ENCODE measurements at regions not wholly inside any gene's neighbourhood (a gene's known extent, or its start where the extent isn't known, plus 50 kb on each side); places are given as distances from the start of the nearest gene placed in this dataset.

GRCh38 chr5:94094793-94095441 lies 353.5 kb upstream of the POU5F2 start:
- Histone ChIP-seq H3K79me1 (ENCODE audit: low read depth in 1 of 2, low read length in 2 of 2) (peaks cover 1 to 17% of the 10 kb centered on the region in 2 experiments; a peak in 2 of 4 replicates), H3K23ac (ENCODE audit: low read depth, low read length) (no peak overlapping the region), H3K4me2 (ENCODE audit: low read depth, low read length) (no peak overlapping the region), H3K36me3 (ENCODE audit: control insufficient read depth, insufficient read depth, low read length) (no peaks in the 10 kb centered on the region), H3K9ac (ENCODE audit: low read depth, low read length) (no peak overlapping the region), H3K9me1 (ENCODE audit: insufficient read depth, low read length) (no peaks in the 10 kb centered on the region), H4K8ac (ENCODE audit: low read depth in 2 of 2, low read length in 2 of 2) (no peak overlapping the region), H3K18ac (ENCODE audit: low read depth, low read length) (no peak overlapping the region), H2BK120ac (ENCODE audit: low read depth, low read length) (no peak overlapping the region), H3K4ac (ENCODE audit: low read depth, low read length) (no peak overlapping the region), H3K9me3 (ENCODE audit: control insufficient read depth, insufficient read depth, low read length) (no peaks in the 10 kb centered on the region), H2BK5ac (ENCODE audit: low read depth, low read length, poor library complexity, severe bottlenecking) (no peak overlapping the region), H4K5ac (ENCODE audit: low read depth, low read length) (no peak overlapping the region), H2BK20ac (ENCODE audit: low read depth, low read length) (no peak overlapping the region), H2AFZ (replicated peaks; ENCODE audit: low read length, poor library complexity) (no peak overlapping the region), H3K4me3 (ENCODE audit: insufficient read depth, low read depth, low read length) (no peak overlapping the region), H3K27me3 (ENCODE audit: control insufficient read depth, insufficient read depth, low read length) (no peaks in the 10 kb centered on the region), H4K20me1 (ENCODE audit: insufficient read depth, low read length) (no peaks in the 10 kb centered on the region), H3K4me1 (ENCODE audit: control insufficient read depth, insufficient read depth, low read length) (no peaks in the 10 kb centered on the region), H2BK15ac (ENCODE audit: low read depth, low read length) (no peak overlapping the region), H2AK9ac (replicated peaks; ENCODE audit: low read depth, low read length, poor library complexity) (no peak overlapping the region), H2AK5ac (ENCODE audit: low read depth, low read length) (no peak overlapping the region), H3K56ac (ENCODE audit: extremely low read depth, insufficient read depth, low read length) (no peak overlapping the region), H3K27ac (ENCODE audit: insufficient read depth, low read length) (no peak overlapping the region), H4K91ac (ENCODE audit: insufficient read depth, low read depth, low read length) (no peak overlapping the region), H3K14ac (replicated peaks; ENCODE audit: low read depth, low read length) (no peak overlapping the region; the same call in 1 of the 2 replicates)
- ChIA-PET POLR2A (ENCODE audit: unreplicated experiment) (no interaction called here), CTCF (interaction anchor here (0.7 kb wide), 1 partner anchor 9 kb away, joined by 4 read pairs; no protein-coding TSS in a partner anchor)
- intact Hi-C loops (cut with micrococcal nuclease) = no loop called here
- BruUV-seq (replicated peaks) = no TSS peak
- WGBS, 2 experiments (ENCODE audit: extremely low coverage in 2 of 2, insufficient read length in 1 of 2) = no CpG with 5 or more reads among the region's 4 CpGs
- ATAC-seq (ENCODE audit: low read depth) (no peak), DNase-seq (no peak)
- TF ChIP-seq ELK1 (IDR thresholded peaks at IDR 0.05; ENCODE audit: borderline replicate concordance, low read depth, low read length) (no peak), BHLHE40 (IDR thresholded peaks at IDR 0.05; ENCODE audit: low read depth, low read length) (no peak)
- dilution Hi-C loops (cut with HindIII; ENCODE audit: low sequenced_read_pairs, unreplicated experiment) = no loop called here
- in situ Hi-C loops (cut with MboI; ENCODE audit: low sequenced_read_pairs) = no loop called here
